NCI-H446 (cell line): ENCODE measurements at regions not wholly inside any gene's neighbourhood (a gene's known extent, or its start where the extent isn't known, plus 50 kb on each side); places are given as distances from the start of the nearest gene placed in this dataset.

Source experiments
- DNase-seq, 2 experiments: peaks; one replicate each; lab custom pipeline; 2025; lab: John Stamatoyannopoulos, UW

DNA sequence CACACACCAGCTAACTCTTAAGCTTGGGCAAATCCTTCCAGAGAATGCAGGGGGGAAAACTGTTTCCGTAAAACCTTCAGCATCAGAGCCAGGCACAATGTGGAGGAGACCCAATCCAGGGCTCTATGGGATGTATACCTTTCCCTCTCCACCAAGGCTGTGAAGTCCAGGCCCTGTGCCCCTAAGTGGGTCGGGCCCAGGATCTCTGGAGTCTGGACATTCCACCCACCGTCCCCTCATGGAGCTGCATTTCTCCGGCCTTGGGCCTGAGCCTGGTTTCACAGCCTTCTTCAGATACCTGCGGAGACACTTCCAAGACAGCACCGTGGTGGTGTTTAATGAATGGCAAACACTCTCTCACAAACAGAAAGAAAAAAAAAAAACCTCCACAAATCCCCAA is 186.2 kb downstream of the URI1 start:
- no peak for DNase-seq

- no peak for DNase-seq
These were observed 188.5 kb downstream of the URI1 start for GRCh38 chr19:30130356-30131122.

- no peak for DNase-seq
These were observed 189.2 kb downstream of the URI1 start for GRCh38 chr19:30131246-30131645.

- DNase-seq, result no peak
These were observed 189.8 kb downstream of the URI1 start for GRCh38 chr19:30131722-30132291.

- DNase-seq, result no peak
These were observed 190.5 kb downstream of the URI1 start for GRCh38 chr19:30132343-30133075.

- DNase-seq, result no peak
These were observed 191.8 kb downstream of the URI1 start for GRCh38 chr19:30133803-30134202.

GRCh38 chr19:30135093-30135757 is 193.2 kb downstream of the URI1 start:
- no peak for DNase-seq

- DNase-seq, result no peak
These were observed 193.8 kb downstream of the URI1 start for GRCh38 chr19:30135797-30136196.

DNA sequence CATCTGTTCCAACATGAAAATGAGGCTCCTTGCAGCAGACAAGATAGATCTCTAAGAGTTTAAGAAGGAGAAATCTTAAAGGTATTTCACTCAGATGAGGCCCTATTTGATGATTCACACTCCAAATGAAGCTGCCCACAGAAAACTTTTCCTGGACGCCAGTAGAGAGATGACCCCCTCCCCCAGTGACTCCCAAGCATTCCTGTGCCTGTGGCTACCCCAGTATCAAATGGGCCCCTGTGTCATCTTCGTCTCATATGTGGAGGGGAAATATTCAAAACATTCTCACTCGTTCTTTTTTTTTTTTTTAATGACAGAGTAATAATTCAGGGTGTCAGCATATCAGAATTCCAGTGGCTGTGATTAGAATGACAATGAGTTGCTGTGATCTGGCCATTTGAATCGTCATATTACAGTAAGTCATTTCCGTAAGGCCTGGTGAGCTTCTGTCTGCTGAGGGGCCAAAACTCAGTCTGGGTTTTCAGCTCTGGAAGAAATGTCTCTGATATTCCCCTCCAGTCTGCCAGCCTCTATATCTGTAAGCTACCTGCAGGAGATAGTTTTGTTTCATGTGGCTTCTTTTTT is 194.7 kb downstream of the URI1 start:
- no peak for DNase-seq

- no peak for DNase-seq
These were observed 195.7 kb downstream of the URI1 start for GRCh38 chr19:30137747-30138146.

GRCh38 chr19:30144242-30144758 is 202.3 kb downstream of the URI1 start:
- DNase-seq, result no peak

GRCh38 chr19:30144802-30145201 is 202.8 kb downstream of the URI1 start:
- no peak for DNase-seq

DNA sequence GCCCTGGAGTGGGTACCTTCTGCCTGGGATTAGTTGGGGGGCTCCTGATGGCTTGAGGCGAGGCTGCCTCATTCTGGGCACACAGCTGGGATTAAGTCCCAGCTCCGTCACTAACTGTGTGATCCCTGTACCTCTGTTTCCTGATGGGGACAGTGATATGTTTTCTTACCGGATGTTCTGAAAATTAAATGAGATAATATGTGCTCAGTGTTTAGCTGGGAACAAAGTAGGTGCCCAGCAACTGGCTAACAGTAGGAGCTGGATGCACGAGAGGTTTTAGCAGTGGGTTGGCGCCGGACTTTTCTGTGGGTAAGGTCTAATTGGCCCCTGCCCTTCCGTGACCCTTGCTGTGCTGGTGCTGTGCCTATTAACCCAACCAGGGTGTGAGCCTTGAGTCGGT is 203.4 kb downstream of the URI1 start:
- DNase-seq, result no peak

DNA sequence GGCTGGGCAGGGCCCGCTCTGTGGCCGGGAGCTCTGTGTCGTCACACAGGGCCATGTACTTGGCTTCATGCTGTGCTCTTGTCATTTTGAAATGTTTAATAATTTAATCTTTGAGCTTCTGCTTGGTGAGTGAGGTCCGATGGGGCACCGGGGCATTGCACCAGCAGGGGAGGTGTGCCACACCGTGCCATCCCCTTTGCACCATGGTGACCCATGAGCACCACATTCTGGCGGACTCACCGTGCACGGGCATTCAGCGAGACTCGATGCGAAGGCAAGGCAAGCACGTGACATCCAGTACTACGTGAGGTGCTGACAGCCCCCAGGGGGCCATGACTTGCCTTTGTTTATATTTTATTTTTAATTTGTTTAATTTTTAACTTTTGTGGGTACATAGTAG is 204.3 kb downstream of the URI1 start:
- DNase-seq, result no peak

- no peak for DNase-seq
These were observed 206.2 kb downstream of the URI1 start for GRCh38 chr19:30148039-30148790.

DNA sequence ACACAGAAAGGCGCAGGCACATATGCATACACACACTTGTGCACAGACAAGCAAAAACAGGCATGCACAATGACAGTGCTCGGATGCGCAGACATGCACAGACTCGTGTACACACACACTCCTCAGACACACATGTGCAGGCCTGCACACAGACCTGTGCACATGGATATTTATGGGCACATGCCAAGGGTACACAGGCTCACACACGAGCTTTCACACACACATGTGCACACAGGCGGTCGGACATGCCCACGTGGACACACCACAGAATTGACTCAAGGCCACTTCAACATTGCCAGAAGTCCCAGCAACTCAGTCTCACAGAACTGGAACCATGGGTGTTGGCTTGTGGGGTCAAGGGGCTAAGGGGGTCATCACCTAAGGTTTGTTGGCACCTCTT is 206.8 kb downstream of the URI1 start:
- no peak for DNase-seq

GRCh38 chr19:30149300-30149699 is 207.3 kb downstream of the URI1 start:
- no peak for DNase-seq

GRCh38 chr19:30150626-30151025 is 208.6 kb downstream of the URI1 start:
- no peak for DNase-seq

GRCh38 chr19:30151081-30151480 is 209.0 kb downstream of the URI1 start:
- no peak for DNase-seq

- DNase-seq, result no peak
These were observed 210.7 kb downstream of the URI1 start for GRCh38 chr19:30152510-30153291.
